Glutamatergic neuron (in vitro differentiated cells): ENCODE measurements at regions not wholly inside any gene's neighbourhood (a gene's known extent, or its start where the extent isn't known, plus 50 kb on each side); places are given as distances from the start of the nearest gene placed in this dataset.

Experiments
- DNase-seq: peaks from one replicate; pipeline ENCODE4 v3.0.0; 2022
- H3K27ac Mint-ChIP-seq: one replicate; pipeline ENCODE4 v1.8.0; 2020; ENCODE audit warnings: mild to moderate bottlenecking, mixed read lengths, inconsistent platforms; ENCODE audit not compliant: unreplicated experiment
- H3K27me3 Mint-ChIP-seq: one replicate; pipeline ENCODE4 v1.8.0; 2020; ENCODE audit warnings: mild to moderate bottlenecking, moderate library complexity, mixed read lengths, inconsistent platforms; ENCODE audit not compliant: unreplicated experiment
- H3K36me3 Mint-ChIP-seq: one replicate; pipeline ENCODE4 v1.8.0; 2020; ENCODE audit warnings: mild to moderate bottlenecking, mixed read lengths, inconsistent platforms; ENCODE audit not compliant: unreplicated experiment
- H3K4me1 Mint-ChIP-seq: one replicate; pipeline ENCODE4 v1.8.0; 2020; ENCODE audit warnings: mild to moderate bottlenecking, low read depth, mixed read lengths, inconsistent platforms; ENCODE audit not compliant: unreplicated experiment
- H3K4me3 Mint-ChIP-seq: one replicate; pipeline ENCODE4 v1.8.0; 2020; ENCODE audit warnings: mild to moderate bottlenecking, mixed read lengths, inconsistent platforms; ENCODE audit not compliant: unreplicated experiment
- H3K9me3 Mint-ChIP-seq: one replicate; pipeline ENCODE4 v1.8.0; 2020; ENCODE audit warnings: mild to moderate bottlenecking, moderate library complexity, mixed read lengths, inconsistent platforms; ENCODE audit not compliant: unreplicated experiment
- CTCF ChIP-seq: fragments of 200-600 bp; sonication (generic); IDR thresholded peaks from one replicate; pipeline ENCODE4 v1.5.0; 2021; ENCODE audit not compliant: partially characterized antibody, unreplicated experiment

DNA sequence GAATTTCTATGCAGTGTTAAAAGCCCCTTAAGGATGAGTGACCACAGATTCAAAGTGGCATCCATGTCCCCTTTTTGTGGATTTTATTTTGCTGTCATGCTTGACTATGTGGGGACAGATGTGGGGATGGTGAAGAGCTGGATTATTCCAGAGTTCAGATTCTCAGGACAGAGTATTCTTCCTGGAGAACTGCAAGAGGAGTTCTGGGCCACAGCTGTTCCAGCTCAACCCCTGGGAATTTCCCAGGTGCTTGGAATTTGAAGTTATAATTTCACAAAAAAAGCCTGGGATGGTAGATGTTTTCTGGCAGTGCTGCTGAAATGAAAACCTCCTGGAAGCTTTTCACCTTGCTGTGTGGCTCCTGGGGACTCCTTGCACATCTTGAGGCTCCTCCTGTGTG, 671.8 kb upstream of the MARCKS start:
- TF ChIP-seq CTCF, result no peak
- H3K27ac Mint-ChIP-seq, result no peak overlapping the region

GRCh38 chr6:113187661-113188060, 669.5 kb upstream of the MARCKS start:
- H3K27ac Mint-ChIP-seq, result no peak overlapping the region
- H3K4me1 Mint-ChIP-seq, result peaks cover 2% of the 10 kb centered on the region
- no peaks in the 10 kb centered on the region for H3K9me3 Mint-ChIP-seq
- H3K36me3 Mint-ChIP-seq, result no peaks in the 10 kb centered on the region
- H3K4me3 Mint-ChIP-seq, result no peak overlapping the region
- DNase-seq, result no peak
- H3K27me3 Mint-ChIP-seq, result peaks cover 1% of the 10 kb centered on the region
- no peak for TF ChIP-seq CTCF

More for the DNA sequence above, 671.8 kb upstream of the MARCKS start:
- Mint-ChIP-seq H3K4me3 (no peak overlapping the region), H3K4me1 (peaks cover 2% of the 10 kb centered on the region), H3K9me3 (no peaks in the 10 kb centered on the region), H3K36me3 (no peaks in the 10 kb centered on the region), H3K27me3 (no peaks in the 10 kb centered on the region)
- DNase-seq, result no peak

GRCh38 chr6:113188962-113189361, 668.2 kb upstream of the MARCKS start:
- no peak for TF ChIP-seq CTCF
- Mint-ChIP-seq H3K9me3 (no peaks in the 10 kb centered on the region), H3K4me1 (peaks cover 2% of the 10 kb centered on the region), H3K36me3 (no peaks in the 10 kb centered on the region), H3K27me3 (peaks cover 1% of the 10 kb centered on the region), H3K27ac (no peak overlapping the region), H3K4me3 (no peak overlapping the region)
- DNase-seq, result no peak

- TF ChIP-seq CTCF, result no peak
- Mint-ChIP-seq H3K36me3 (no peaks in the 10 kb centered on the region), H3K4me3 (no peak overlapping the region), H3K27ac (no peak overlapping the region), H3K4me1 (peaks cover 2% of the 10 kb centered on the region), H3K9me3 (no peaks in the 10 kb centered on the region), H3K27me3 (peaks cover 1% of the 10 kb centered on the region)
- DNase-seq, result no peak
These were observed 667.0 kb upstream of the MARCKS start for GRCh38 chr6:113190170-113190569.

GRCh38 chr6:113194090-113194489, 663.1 kb upstream of the MARCKS start:
- H3K4me3 Mint-ChIP-seq, result no peak overlapping the region
- no peaks in the 10 kb centered on the region for H3K9me3 Mint-ChIP-seq
- H3K27me3 Mint-ChIP-seq, result peaks cover 1% of the 10 kb centered on the region
- no peaks in the 10 kb centered on the region for H3K4me1 Mint-ChIP-seq
- no peak for DNase-seq
- H3K27ac Mint-ChIP-seq, result no peak overlapping the region
- TF ChIP-seq CTCF, result no peak
- no peaks in the 10 kb centered on the region for H3K36me3 Mint-ChIP-seq
